LNCaP clone FGC (cell line): ENCODE measurements at regions not wholly inside any gene's neighbourhood (a gene's known extent, or its start where the extent isn't known, plus 50 kb on each side); places are given as distances from the start of the nearest gene placed in this dataset.

Experiments
- DNase-seq: peaks from one replicate; pipeline ENCODE4 v3.0.0-alpha.2; 2011; ENCODE audit warnings: low read depth
- H3K4me3 ChIP-seq: 2 replicates; pipeline ENCODE4 v1.5.1; 2011; ENCODE audit warnings: mild to moderate bottlenecking, low read depth, low read length, control low read depth
- TF ChIP-seq, protein P1 (sequence below): IDR thresholded peaks from 2 replicates; pipeline ENCODE4 v1.5.1; 2012; ENCODE audit warnings: mild to moderate bottlenecking; ENCODE audit not compliant: control insufficient read depth, insufficient read depth; ENCODE audit errors: extremely low read depth

DNA sequence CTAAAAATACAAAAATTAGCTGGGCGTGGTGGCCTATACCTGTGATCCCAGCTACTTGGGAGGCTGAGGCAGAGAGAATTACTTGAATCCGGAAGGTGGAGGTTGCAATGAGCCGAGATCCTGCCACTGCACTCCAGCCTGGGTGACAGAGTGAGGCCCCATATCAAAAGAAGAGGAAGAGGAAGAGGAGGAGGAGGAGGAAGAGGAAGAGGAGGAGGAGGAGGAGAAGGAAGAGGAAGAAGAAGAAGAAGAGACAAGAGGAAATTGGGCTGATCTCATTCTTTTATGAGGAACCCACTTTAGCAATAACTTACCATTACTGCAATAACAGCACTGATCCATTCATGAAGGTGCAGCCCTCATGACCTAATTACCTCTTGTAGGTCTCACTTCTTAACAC, 138.9 kb upstream of the GIMD1 start:
- no peak for DNase-seq
- TF ChIP-seq, protein P1, sequence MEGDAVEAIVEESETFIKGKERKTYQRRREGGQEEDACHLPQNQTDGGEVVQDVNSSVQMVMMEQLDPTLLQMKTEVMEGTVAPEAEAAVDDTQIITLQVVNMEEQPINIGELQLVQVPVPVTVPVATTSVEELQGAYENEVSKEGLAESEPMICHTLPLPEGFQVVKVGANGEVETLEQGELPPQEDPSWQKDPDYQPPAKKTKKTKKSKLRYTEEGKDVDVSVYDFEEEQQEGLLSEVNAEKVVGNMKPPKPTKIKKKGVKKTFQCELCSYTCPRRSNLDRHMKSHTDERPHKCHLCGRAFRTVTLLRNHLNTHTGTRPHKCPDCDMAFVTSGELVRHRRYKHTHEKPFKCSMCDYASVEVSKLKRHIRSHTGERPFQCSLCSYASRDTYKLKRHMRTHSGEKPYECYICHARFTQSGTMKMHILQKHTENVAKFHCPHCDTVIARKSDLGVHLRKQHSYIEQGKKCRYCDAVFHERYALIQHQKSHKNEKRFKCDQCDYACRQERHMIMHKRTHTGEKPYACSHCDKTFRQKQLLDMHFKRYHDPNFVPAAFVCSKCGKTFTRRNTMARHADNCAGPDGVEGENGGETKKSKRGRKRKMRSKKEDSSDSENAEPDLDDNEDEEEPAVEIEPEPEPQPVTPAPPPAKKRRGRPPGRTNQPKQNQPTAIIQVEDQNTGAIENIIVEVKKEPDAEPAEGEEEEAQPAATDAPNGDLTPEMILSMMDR = no peak

DNA sequence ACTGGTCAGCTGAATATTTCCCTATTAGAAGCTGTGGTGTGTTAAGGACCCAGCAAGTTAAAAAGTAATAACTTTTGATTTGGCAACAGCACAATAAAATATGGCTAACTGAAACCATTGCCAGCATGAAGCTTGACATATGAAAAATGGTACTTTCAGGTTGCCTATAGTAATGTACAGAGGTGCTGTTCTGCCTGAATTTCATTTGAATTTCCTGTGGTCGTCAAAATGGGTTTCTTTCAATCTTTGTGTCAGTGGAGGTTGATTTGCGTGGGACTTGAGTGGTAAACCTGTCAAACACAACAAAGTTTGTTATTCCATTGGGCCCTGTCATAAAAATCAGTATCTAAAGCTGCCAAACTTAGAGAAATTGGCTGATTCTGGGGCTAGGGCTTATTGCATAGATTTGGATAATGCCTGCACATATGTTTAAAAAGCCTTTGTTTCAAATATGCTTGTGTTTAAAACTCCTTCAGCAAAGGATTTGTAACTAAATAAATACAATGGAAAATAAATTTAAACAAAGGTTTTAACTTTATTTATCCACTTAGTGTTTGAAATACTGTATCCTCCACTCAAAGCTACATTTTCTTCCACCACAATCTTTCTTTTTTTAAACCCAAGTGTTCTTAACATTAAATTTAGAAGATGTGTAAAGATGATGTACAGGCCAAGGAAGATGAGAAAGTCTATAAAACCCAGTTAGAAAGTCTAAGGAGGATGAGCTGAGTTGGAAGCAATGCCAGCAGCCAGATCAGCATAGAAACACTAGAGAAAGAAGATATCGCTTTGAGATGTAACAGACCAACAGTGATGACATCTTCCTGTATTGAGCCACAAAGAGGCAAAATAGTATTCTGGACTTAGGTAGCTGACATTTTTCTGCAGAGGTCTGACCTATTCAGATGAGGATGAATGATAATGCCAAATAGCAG, 134.8 kb upstream of the GIMD1 start:
- DNase-seq = no peak
- no peak overlapping the region for H3K4me3 ChIP-seq
- TF ChIP-seq, protein P1 = no peak

More for the DNA sequence above, 138.9 kb upstream of the GIMD1 start:
- H3K4me3 ChIP-seq = no peak overlapping the region

DNA sequence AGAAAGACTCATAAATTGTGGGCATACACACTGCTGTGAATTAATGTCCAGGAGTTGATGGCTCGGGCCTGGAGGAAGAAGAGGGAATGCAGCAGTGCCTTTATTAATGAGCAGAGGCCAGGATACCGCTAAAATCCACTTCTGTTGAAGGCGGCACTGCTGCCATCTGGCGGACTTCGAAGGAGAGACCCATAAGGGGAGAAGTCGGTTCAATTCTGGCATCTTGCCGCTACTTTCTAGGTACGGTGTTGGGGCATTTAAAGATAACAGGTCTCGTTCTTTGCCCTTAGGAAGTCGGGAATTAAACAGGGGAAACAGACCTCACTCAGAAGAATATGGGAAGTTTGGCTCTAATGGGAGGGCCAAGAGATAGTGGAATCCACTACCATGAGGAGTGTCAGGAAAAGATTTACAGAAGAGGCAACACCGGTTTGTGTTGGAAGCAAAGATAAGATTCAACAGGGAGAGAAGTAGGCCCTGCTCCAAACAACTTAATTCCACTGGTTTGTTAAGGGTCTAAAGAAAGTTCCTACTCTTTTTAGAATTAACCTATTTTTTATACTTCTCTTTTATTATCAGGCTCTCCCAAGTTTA, 133.6 kb upstream of the GIMD1 start:
- no peak overlapping the region for H3K4me3 ChIP-seq
- TF ChIP-seq, protein P1 = peak; percentile 80
- peak; percentile 40 for DNase-seq

DNA sequence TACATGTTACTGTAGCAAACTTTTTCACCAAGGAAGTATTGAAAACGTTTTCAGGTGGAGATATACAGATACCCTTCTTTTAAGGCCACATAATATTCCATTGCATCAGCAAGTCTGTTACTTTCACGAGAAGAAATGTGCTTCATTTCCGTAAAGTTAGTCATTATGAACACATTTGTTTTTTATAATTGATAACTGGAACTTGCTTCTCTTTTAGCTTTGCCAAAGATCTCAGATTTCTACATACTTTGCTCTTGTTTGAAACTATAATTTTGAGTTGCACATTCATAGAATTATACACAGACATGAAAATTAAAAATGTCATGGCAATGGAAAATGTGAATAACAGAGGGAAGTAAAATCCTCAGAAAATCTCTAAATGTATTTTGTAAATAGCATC, 128.7 kb upstream of the GIMD1 start:
- TF ChIP-seq, protein P1 = no peak
- H3K4me3 ChIP-seq = no peak overlapping the region
- DNase-seq = no peak

DNA sequence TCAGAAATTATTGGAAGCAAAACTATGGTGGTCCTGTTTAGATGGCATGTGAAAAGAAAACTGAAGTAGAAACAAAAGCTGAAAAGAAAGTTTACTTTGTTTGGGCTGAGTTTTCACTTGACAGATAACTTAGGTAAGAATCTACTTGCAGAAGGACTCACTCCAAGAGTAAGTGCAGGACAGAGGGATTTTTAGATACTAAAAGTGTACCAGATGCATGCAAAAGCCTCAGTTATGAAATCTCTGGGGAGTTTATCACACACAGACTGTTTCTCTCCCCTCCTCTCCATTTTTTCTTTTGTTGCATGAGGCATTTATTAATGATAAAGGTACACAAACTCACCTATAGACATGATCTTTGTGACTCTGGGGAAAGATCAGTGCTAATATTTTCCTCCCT, 127.5 kb upstream of the GIMD1 start:
- no peak for DNase-seq
- H3K4me3 ChIP-seq = no peak overlapping the region
- TF ChIP-seq, protein P1 = no peak

DNA sequence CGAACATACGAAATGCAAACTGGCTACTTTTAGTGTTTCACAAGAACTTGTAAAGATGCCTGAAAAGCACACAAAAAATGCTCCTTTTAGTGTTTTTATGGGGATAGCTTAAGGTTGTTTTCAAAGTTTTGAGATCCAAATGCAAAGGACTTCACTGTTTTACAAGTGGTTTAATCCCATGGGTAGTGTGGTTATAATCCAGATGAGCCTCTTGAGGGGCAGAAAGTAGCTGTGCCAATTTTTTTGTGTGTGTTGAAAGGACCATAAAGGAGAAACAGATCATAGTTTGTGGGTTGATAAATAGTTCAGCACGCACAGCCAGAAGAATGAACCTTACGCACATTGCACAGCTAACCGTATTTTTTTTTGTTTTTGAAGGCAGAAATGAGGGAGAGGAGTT, 126.9 kb upstream of the GIMD1 start:
- no peak overlapping the region for H3K4me3 ChIP-seq
- TF ChIP-seq, protein P1 = no peak
- no peak for DNase-seq
